ENCODE measurements at regions not wholly inside any gene's neighbourhood (a gene's known extent, or its start where the extent isn't known, plus 50 kb on each side); places are given as distances from the start of the nearest gene placed in this dataset.

- no peak for TF ChIP-seq CTCF (IDR thresholded peaks at IDR 0.05 in 4 of 5, conservative IDR thresholded peaks at IDR 0.05 in 1 of 5)
- no peak for TF ChIP-seq POLR2A (IDR thresholded peaks at IDR 0.05)
Measured at GRCh38 chr10:84951616-84952015, 623.2 kb downstream of the CCSER2 start.
